ENCODE measurements at regions not wholly inside any gene's neighbourhood (a gene's known extent, or its start where the extent isn't known, plus 50 kb on each side); places are given as distances from the start of the nearest gene placed in this dataset.
"Not testable (repeated sequence)": the region's sequence is repeated elsewhere in the genome, so short reads cannot be mapped to it uniquely, and the experiment has no call there.

GRCh38 chr6:26720663-26721218 is 61.2 kb upstream of the ZNF322 start:
- DNase-seq, result not testable (repeated sequence)

DNA sequence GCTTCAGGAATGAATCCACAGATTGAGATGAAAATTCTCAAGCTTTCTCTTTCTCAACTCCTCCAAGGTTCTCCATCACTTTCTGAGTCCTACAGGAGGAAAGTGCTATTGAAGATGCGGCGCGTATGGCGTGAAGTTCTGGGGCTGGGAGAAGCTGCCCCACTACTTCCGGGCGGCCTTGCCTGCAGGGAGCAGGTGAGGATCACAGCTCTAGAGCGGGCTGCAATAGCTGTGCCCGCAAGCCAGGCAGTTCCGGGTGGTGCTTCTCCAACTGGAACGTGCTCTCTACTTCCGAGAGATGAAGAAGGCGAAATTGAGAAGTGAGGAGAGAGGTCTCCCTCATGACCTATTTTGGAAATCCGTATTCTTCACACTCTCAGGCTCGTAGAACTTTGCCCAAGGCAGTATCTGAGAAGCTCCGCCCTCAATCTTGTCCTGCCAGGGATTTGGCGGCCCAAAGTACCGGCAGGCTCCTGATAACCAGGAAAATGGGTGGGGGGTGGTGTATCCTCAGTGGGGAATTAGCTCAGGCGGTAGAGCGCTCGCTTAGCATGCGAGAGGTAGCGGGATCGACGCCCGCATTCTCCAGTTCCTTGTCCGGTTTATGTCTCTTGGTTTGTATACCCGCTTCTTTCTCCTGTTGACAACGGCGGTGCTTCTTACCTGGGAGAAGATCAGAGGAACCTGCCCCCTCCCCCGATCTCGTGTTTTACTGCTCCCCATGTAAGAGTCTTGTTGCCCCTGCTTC is 70.6 kb upstream of the ZNF322 start:
- not testable (repeated sequence) for DNase-seq

GRCh38 chr6:26734776-26735472 is 75.4 kb upstream of the ZNF322 start:
- not testable (repeated sequence) for DNase-seq

DNA sequence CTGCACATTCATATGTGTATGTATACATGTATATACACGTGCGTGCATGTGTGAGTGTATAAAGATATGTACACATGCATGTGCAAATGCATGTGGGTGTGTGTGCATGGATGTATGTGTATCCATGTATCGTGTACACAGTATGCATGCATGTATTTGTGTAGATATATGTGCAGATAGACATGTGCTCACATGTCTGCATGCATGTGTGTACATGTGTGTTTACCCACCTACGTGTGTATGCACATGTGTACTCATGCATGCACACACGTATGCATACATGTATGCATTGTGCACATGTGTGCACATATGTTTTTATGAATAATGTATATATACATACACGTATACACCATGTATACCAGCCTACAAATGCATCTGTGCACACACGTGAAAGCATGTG is 80.3 kb upstream of the ZNF322 start:
- DNase-seq, result no peak

DNA sequence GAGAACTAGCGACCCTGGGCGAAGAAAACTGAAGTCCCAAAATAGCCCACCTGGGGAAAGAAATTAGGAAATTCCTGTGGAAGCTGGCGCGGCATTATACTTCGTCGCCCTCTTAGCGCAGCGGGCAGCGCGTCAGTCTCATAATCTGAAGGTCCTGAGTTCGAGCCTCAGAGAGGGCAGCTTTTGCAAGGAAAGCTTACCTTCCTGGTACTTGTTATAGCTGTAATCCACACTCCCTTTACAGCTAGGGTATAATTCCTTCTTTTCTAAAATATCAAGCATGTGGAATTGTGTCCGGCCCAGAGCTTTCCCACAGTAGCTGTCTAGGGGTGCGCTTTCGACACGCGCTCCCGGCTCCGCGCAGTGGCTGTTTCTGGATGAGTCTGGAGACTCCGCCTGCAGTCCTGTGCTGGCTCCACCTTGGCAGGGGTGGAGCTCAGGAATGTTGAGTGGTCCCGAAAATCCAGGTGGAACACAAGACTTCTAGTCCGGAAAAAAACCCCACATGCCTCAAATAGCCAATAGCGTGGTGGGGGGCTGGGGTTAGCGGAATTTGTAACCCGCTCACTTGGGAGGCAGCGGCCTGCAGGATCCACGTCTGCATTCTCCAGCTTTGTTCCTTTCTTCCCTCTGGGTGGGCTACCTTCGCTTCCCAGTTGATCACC is 83.7 kb upstream of the ZNF322 start:
- DNase-seq, result no peak

DNA sequence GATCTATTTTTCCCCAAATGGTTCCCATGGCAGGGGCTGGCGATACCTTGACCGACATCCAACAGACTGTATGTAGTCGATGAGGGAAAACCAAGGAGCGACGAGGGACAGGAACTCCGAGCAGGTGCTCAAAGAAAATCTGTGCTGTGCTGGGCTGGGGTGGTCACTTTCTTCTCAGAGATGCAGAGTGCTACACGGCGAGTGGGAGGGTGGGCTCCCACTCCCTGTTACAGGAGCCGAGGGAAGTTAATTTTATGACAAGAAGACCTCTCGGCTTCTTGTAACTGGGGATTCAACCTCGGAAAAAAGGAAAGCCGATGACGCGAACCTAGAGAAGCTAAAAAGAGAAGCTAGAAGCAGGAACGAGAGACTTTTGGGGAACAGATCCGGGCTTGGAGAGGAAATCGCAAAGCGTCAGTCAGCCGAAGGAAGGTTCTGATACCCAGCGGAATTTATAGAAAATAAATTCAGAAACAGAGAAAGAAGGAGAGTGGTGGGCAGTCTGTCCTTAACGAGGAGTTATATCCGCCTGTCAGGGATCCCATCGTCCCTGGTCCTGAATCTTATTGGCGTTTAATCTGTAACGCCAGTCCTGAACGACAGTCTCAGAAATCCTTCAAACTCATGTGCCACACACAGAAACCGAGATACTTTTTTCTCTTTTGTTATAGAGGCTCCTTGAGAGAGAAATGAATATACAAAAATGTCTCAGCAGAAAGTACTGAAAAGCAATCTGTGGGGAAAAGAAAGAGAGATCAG is 84.6 kb upstream of the ZNF322 start:
- no peak for DNase-seq

GRCh38 chr6:26744837-26745282 is 85.3 kb upstream of the ZNF322 start:
- DNase-seq, result not testable (repeated sequence)

DNA sequence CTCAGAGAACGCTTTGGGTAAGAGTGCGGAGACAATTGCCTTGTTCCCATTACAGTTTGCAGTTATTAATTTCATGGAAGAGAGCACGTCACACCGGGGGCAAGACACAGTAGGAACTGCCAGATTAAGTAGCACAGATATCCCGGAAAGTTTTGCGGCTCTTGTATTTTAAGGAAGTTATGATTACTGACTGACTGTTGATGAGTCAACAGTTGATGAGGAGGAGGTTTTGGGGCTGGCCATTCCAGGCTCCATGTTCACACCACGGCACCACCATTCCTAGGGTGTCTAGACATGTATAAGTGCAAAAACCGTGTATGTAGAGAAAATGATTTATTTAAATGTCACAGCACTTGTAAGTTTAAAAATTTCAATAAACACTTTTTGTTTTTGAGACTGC is 86.4 kb upstream of the ZNF322 start:
- not testable (repeated sequence) for DNase-seq

DNA sequence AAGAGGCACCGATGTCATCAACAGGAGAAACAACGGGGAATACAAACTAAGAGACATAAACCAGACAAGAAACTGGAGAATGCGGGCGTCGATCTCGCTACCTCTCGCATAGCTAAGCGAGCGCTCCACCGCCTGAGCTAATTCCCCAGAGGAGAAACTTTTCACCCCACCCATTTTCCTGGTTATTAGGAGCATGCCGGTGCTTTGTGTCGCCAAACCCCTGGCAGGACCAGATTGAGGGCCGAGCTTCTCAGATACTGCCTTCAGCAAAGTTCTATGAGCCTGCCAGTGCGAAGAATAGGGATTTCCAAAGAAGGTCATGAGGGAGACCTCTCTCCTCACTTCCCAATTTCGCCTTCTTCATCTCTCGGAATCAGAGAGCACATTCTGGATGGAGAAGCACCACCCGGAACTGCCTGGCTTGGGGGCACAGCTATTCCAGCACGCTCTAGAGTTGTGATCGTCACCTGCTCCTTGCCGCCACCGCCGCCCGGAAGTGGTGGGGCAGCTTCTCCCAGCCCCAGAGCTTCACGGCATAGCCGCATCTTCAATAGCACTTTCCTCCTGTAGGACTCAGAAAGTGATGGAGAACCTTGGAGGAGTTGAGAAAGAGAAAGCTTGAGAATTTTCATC is 89.7 kb upstream of the ZNF322 start:
- not testable (repeated sequence) for DNase-seq

GRCh38 chr6:26749759-26750126 is 90.2 kb upstream of the ZNF322 start:
- not testable (repeated sequence) for DNase-seq

DNA sequence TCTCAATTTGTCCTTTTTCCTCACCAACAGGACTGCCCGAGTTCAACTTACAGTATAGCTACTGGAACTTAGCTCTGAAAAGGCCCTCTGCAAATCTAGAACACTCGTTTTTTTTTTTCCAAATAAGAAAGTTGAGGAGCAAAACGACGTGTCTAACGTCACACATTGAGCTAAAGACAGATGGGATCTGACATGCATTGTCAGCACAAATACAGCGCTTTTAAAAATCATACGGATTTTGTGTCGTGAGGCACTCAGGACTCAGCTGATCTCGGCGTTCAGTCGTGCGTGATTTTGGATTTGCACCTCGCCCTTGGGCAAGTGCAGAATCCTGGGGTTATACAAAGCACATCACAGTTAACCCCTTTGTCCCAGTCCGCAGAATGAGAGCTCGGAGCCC is 94.7 kb upstream of the ZNF322 start:
- no peak for DNase-seq

DNA sequence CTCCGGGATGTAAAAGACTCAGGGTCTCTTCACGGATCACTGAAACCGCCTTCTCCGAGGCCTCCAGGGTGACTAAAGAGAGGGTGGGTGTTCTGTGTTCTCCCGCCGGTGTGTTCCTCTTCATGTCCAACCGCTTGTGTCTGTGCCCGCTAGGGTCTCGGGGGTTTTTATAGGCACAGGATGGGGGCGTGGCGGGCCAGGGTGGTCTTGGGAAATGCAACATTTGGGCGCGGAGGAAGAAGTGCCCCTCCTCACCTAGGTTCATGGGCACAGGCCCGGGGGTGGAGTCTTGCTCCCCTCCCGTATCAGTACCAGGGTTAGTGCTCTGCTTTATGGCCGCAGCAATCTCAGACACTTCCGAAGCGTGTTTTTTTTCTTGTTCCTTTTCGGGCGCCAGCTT is 95.3 kb upstream of the ZNF322 start:
- not testable (repeated sequence) for DNase-seq

- not testable (repeated sequence) for DNase-seq
These were observed 96.7 kb upstream of the ZNF322 start for GRCh38 chr6:26756067-26756805.

- not testable (repeated sequence) for DNase-seq
These were observed 106.8 kb upstream of the ZNF322 start for GRCh38 chr6:26766203-26766902.

GRCh38 chr6:26770941-26771666 is 111.6 kb upstream of the ZNF322 start:
- DNase-seq, result not testable (repeated sequence)

DNA sequence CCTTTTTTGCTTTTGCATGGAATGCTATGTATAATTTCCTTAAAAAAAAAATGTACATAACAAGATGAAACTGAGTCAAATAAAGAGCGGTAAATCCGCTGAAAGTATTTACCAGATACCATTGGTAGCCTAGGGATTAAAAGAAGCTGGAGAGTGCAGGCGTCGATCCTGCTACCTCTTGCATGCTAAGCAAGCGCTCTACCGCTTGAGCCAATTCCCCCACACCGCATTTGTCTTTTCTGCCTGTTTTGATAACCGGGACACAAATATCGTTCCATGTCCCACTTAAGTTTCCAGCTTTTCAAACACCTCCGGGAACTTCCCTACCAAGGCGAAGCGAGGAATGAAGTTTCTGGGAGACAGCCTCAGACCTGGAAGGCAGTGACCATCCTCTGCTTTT is 113.9 kb upstream of the ZNF322 start:
- DNase-seq, result not testable (repeated sequence)

DNA sequence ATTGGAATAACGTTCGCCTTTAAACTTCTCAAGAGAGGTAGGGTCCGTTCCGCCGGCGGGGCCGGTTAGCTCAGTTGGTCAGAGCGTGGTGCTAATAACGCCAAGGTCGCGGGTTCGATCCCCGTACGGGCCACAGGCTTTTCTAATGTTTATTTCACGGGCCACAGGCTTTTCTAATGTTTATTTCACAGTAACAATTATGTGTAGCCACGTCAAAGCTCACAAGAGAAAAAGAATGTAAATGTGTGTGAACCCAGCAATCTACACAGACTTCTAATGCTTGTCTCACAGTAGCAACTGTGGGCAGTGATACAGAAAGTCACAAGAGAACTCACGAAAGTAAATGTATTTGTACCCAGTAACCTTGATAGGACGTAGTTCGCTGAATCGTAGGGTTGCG is 121.0 kb upstream of the ZNF322 start:
- DNase-seq, result not testable (repeated sequence)

GRCh38 chr6:26795474-26796307 is 136.1 kb upstream of the ZNF322 start:
- DNase-seq, result not testable (repeated sequence)

Measured in CD4-positive, alpha-beta T cell treated with Interferon alpha-2 for 1 hour (primary cell).